ENCODE measurements at regions not wholly inside any gene's neighbourhood (a gene's known extent, or its start where the extent isn't known, plus 50 kb on each side); places are given as distances from the start of the nearest gene placed in this dataset.

- TF ChIP-seq POLR2AphosphoS5 (IDR thresholded peaks at IDR 0.05; ENCODE audit: borderline replicate concordance, low read depth, low read length) (no peak), EZH2 (IDR thresholded peaks at IDR 0.05) (no peak)
Measured at GRCh38 chr21:32215306-32215685, 63.6 kb downstream of the MIS18A start.

Data from SK-N-MC (cell line).